HCT116 (cell line): ENCODE measurements at regions not wholly inside any gene's neighbourhood (a gene's known extent, or its start where the extent isn't known, plus 50 kb on each side); places are given as distances from the start of the nearest gene placed in this dataset.

Experiments
- ATAC-seq: fragments of 200-7000 bp; cut with Tn5 transposase; 2 replicates; pipeline ENCODE4 v1.9.1; 2020; ENCODE audit warnings: mild to moderate bottlenecking, moderate library complexity
- BruUV-seq: library from RNA; stranded (reverse); fragments of 400-500 nt; replicated peaks from 2 replicates; lab custom pipeline; 2021; lab: Mats Ljungman, UMichigan
- CTCF ChIA-PET: fragments of 300-600 bp; sonication (Branson Sonifier 250); formaldehyde crosslinking; loops from one replicate; lab custom pipeline; 2021; ENCODE audit warnings: antibody characterized with exemption; lab: Charles Lee
- POLR2A ChIA-PET: fragments of 300-600, 350-600 bp; sonication (Branson Sonifier 250); formaldehyde crosslinking; loops from one replicate; lab custom pipeline; 2021; ENCODE audit warnings: antibody characterized with exemption; lab: Charles Lee
- RAD21 ChIA-PET, 2 experiments: fragments of 300-600 bp; sonication (Branson Sonifier 250); formaldehyde crosslinking; loops; one replicate each; lab custom pipeline; 2023; ENCODE audit warnings: low total read pairs in 2 of 2; ENCODE audit not compliant: uncharacterized antibody in 2 of 2, unreplicated experiment in 2 of 2, low non-redundant PET in 1 of 2; lab: Charles Lee
- DNase-seq: peaks from one replicate; pipeline ENCODE4 v3.0.0-alpha.2; 2010; ENCODE audit warnings: low read depth, low spot score
- H2AFZ ChIP-seq: fragments of 200-600 bp; shearing (Covaris generic), sonication (generic); 2 replicates; pipeline ENCODE4 v1.6.1; 2017; ENCODE audit warnings: low read depth, mixed run types, mixed read lengths, antibody characterized with exemption, low read length; ENCODE audit not compliant: poor library complexity, severe bottlenecking
- H3K27ac ChIP-seq: 2 replicates; pipeline ENCODE4 v1.5.1; 2012; ENCODE audit warnings: low read depth, low read length
- H3K27me3 ChIP-seq: fragments of 200-600 bp; sonication (generic); 2 replicates; pipeline ENCODE4 v1.6.1; 2016; ENCODE audit warnings: mixed run types, low read length, mixed read lengths; ENCODE audit not compliant: insufficient read depth
- H3K36me3 ChIP-seq, 2 experiments: fragments of 200-500 bp in 1 of 2; fragments of 200-600 bp in 1 of 2; sonication (Bioruptor generic) in 1 of 2; sonication (generic) in 1 of 2; 2 replicates each; pipeline versions ENCODE4 v1.5.1 to v1.6.1; 2014 to 2016; ENCODE audit warnings: low read length in 2 of 2, inconsistent platforms in 1 of 2, mixed read lengths in 1 of 2, mixed run types in 1 of 2; ENCODE audit not compliant: insufficient read depth in 2 of 2, control insufficient read depth in 1 of 2
- H3K4me1 ChIP-seq, 2 experiments: fragments of 200-600 bp in 1 of 2; sonication (generic) in 1 of 2; 2 replicates each; pipeline versions ENCODE4 v1.5.1 to v1.6.1; 2012 to 2017; ENCODE audit warnings: low read length in 2 of 2, inconsistent platforms in 1 of 2, mild to moderate bottlenecking in 1 of 2, mixed read lengths in 1 of 2, mixed run types in 1 of 2, moderate library complexity in 1 of 2; ENCODE audit not compliant: insufficient read depth in 2 of 2, control insufficient read depth in 1 of 2
- H3K4me2 ChIP-seq: fragments of 200-600 bp; sonication (generic); 2 replicates; pipeline ENCODE4 v1.6.1; 2017; ENCODE audit warnings: mixed run types, low read length, mixed read lengths
- H3K4me3 ChIP-seq, 2 experiments: fragments of 200-600 bp in 1 of 2; sonication (generic) in 1 of 2; replicated peaks in 1 of 2; 2 replicates each; pipeline ENCODE4 v1.5.1; 2011 to 2016; ENCODE audit warnings: low read length in 2 of 2, control low read depth in 1 of 2, low read depth in 1 of 2, mild to moderate bottlenecking in 1 of 2, mixed read lengths in 1 of 2, mixed run types in 1 of 2
- H3K79me2 ChIP-seq: fragments of 200-600 bp; sonication (generic); 2 replicates; pipeline ENCODE4 v1.6.1; 2017; ENCODE audit warnings: mild to moderate bottlenecking, mixed run types, low read length, moderate library complexity, mixed read lengths; ENCODE audit not compliant: insufficient read depth
- H3K9ac ChIP-seq: fragments of 200-600 bp; sonication (generic); 2 replicates; pipeline ENCODE4 v1.6.1; 2016; ENCODE audit warnings: low read length, mixed read lengths
- H3K9me2 ChIP-seq: fragments of 200-600 bp; sonication (generic), shearing (Covaris generic); 2 replicates; pipeline ENCODE4 v1.6.1; 2017; ENCODE audit warnings: mixed run types, mild to moderate bottlenecking, moderate library complexity; ENCODE audit not compliant: insufficient read depth
- H3K9me3 ChIP-seq, 2 experiments: fragments of 200-500 bp in 1 of 2; fragments of 200-600 bp in 1 of 2; sonication (Bioruptor generic) in 1 of 2; sonication (generic) in 1 of 2; 2 replicates each; pipeline ENCODE4 v1.6.1; 2014 to 2017; ENCODE audit warnings: low read length in 2 of 2, mixed read lengths in 2 of 2, inconsistent platforms in 1 of 2, low read depth in 1 of 2, mild to moderate bottlenecking in 1 of 2, mixed run types in 1 of 2, moderate library complexity in 1 of 2; ENCODE audit not compliant: control insufficient read depth in 1 of 2, insufficient read depth in 1 of 2
- H4K20me1 ChIP-seq: fragments of 200-600 bp; sonication (generic), shearing (Covaris generic); 2 replicates; pipeline ENCODE4 v1.6.1; 2017; ENCODE audit warnings: mixed run types, mild to moderate bottlenecking, moderate library complexity; ENCODE audit not compliant: insufficient read depth
- CEBPB ChIP-seq: IDR thresholded peaks from 2 replicates; pipeline ENCODE4 v1.6.1; 2012; ENCODE audit warnings: low read depth
- EGR1 ChIP-seq: IDR thresholded peaks from 2 replicates; pipeline ENCODE4 v1.6.1; 2012; ENCODE audit warnings: low read depth
- EZH2phosphoT487 ChIP-seq: fragments of 200-600 bp; IDR thresholded peaks from 2 replicates; pipeline ENCODE4 v1.6.1; 2018; ENCODE audit warnings: antibody characterized with exemption, borderline replicate concordance
- JUND ChIP-seq: IDR thresholded peaks from 2 replicates; pipeline ENCODE4 v1.6.1; 2012
- POLR2A ChIP-seq: IDR thresholded peaks from 2 replicates; pipeline ENCODE4 v1.7.0; 2011; ENCODE audit warnings: borderline replicate concordance; ENCODE audit not compliant: insufficient read depth, insufficient read length; ENCODE audit errors: extremely low read depth
- POLR2AphosphoS5 ChIP-seq: IDR thresholded peaks from 2 replicates; pipeline ENCODE4 v1.6.1; 2011; ENCODE audit warnings: mild to moderate bottlenecking, low read depth, low read length, moderate library complexity
- REST ChIP-seq: IDR thresholded peaks from 2 replicates; pipeline ENCODE4 v1.6.1; 2012; ENCODE audit warnings: low read depth
- SIN3A ChIP-seq: IDR thresholded peaks from 2 replicates; pipeline ENCODE4 v1.6.1; 2012; ENCODE audit warnings: low read depth
- SRF ChIP-seq: IDR thresholded peaks from 2 replicates; pipeline ENCODE4 v1.6.1; 2012; ENCODE audit warnings: low read depth
- YY1 ChIP-seq: IDR thresholded peaks from 2 replicates; pipeline ENCODE4 v1.6.1; 2011; ENCODE audit warnings: low read length, low read depth, moderate library complexity, mild to moderate bottlenecking; ENCODE audit not compliant: insufficient replicate concordance; ENCODE audit errors: extremely low read depth
- ZBTB33 ChIP-seq: IDR thresholded peaks from 2 replicates; pipeline ENCODE4 v1.6.1; 2011; ENCODE audit warnings: mild to moderate bottlenecking, low read length, moderate library complexity; ENCODE audit not compliant: insufficient replicate concordance; ENCODE audit errors: extremely low read depth
- ZFX ChIP-seq: fragments of 450-650 bp; IDR thresholded peaks from 2 replicates; pipeline ENCODE4 v1.6.1; 2017
- ZNF274 ChIP-seq: fragments of 200-500 bp; sonication (Bioruptor generic); IDR thresholded peaks from 2 replicates; pipeline ENCODE4 v1.6.1; 2014; ENCODE audit warnings: mild to moderate bottlenecking, low read depth, low read length, inconsistent platforms
- intact Hi-C: fragments of 100-400 bp; cut with micrococcal nuclease; formaldehyde crosslinking; loops from 2 replicates; pipeline ENCODE4 v1.10.0; 2022

- no peak overlapping the region for H3K9ac ChIP-seq
- ChIA-PET CTCF (interaction anchor here (1.4 to 1.5 kb wide), 2 partner anchors 12 to 24 kb away, joined by 3 to 6 read pairs; no protein-coding TSS in a partner anchor), RAD21 (no interaction called here)
- H3K4me2 ChIP-seq = no peak overlapping the region
- H3K27ac ChIP-seq = no peak overlapping the region
- no peaks in the 10 kb centered on the region for H4K20me1 ChIP-seq
- H3K4me1 ChIP-seq = no peaks in the 10 kb centered on the region
- no peaks in the 10 kb centered on the region for H3K9me2 ChIP-seq
- no peak for DNase-seq
- no peak for TF ChIP-seq JUND
- no peak for TF ChIP-seq YY1
- no peak for TF ChIP-seq POLR2AphosphoS5
- TF ChIP-seq CEBPB = no peak
- TF ChIP-seq EZH2phosphoT487 = no peak
- no peak for TF ChIP-seq POLR2A
- no peak for TF ChIP-seq SRF
- TF ChIP-seq, all 23 proteins: peak for 0
- no peak overlapping the region for H2AFZ ChIP-seq
- no peak overlapping the region for H3K4me3 ChIP-seq
- no peaks in the 10 kb centered on the region for H3K9me3 ChIP-seq
- POLR2A ChIA-PET = no interaction called here
- H3K27me3 ChIP-seq = peaks cover 12% of the 10 kb centered on the region; the same call in 1 of the 2 replicates
- ATAC-seq = no peak
- H3K79me2 ChIP-seq = no peaks in the 10 kb centered on the region
- no TSS peak for BruUV-seq
- intact Hi-C loops = no loop called here
- no peaks in the 10 kb centered on the region for H3K36me3 ChIP-seq
Measured at GRCh38 chr11:45395421-45395820, 109.3 kb upstream of the SYT13 start.

GRCh38 chr11:45394294-45395085, 108.3 kb upstream of the SYT13 start:
- H3K9me2 ChIP-seq = no peaks in the 10 kb centered on the region
- no TSS peak for BruUV-seq
- no peak overlapping the region for H3K9ac ChIP-seq
- no peak overlapping the region for H3K4me2 ChIP-seq
- no peaks in the 10 kb centered on the region for H4K20me1 ChIP-seq
- no peaks in the 10 kb centered on the region for H3K9me3 ChIP-seq
- ChIA-PET CTCF (no interaction called here), RAD21 (no interaction called here), POLR2A (no interaction called here)
- DNase-seq (no peak), ATAC-seq (no peak)
- no peaks in the 10 kb centered on the region for H3K79me2 ChIP-seq
- intact Hi-C loops = no loop called here
- H2AFZ ChIP-seq = no peak overlapping the region
- no peak overlapping the region for H3K4me3 ChIP-seq
- H3K27ac ChIP-seq = no peak overlapping the region
- H3K4me1 ChIP-seq = no peaks in the 10 kb centered on the region
- H3K27me3 ChIP-seq = peaks cover 7% of the 10 kb centered on the region; the same call in 1 of the 2 replicates
- no peaks in the 10 kb centered on the region for H3K36me3 ChIP-seq
- no peak for TF ChIP-seq SRF
- no peak for TF ChIP-seq JUND
- no peak for TF ChIP-seq ZBTB33
- TF ChIP-seq ZFX = no peak
- no peak for TF ChIP-seq ZNF274
- no peak for TF ChIP-seq POLR2AphosphoS5
- no peak for TF ChIP-seq CEBPB
- no peak for TF ChIP-seq SIN3A
- TF ChIP-seq REST = no peak
- TF ChIP-seq EGR1 = no peak
